Common myeloid progenitor, CD34-positive (primary cell): ENCODE measurements at regions not wholly inside any gene's neighbourhood (a gene's known extent, or its start where the extent isn't known, plus 50 kb on each side); places are given as distances from the start of the nearest gene placed in this dataset.

Experiments
- CTCF ChIA-PET: fragments of 350-600 bp; sonication (Branson Sonifier 250); formaldehyde crosslinking; loops from one replicate; lab custom pipeline; 2021; ENCODE audit warnings: antibody characterized with exemption; lab: Charles Lee
- POLR2A ChIA-PET: fragments of 350-600 bp; sonication (Branson Sonifier 250); formaldehyde crosslinking; loops from one replicate; lab custom pipeline; 2021; ENCODE audit warnings: antibody characterized with exemption; lab: Charles Lee
- DNase-seq, 3 donors: peaks; one replicate each; pipeline versions ENCODE4 v3.0.0 to v3.0.0-alpha.2; 2013
- H3K27ac ChIP-seq, 2 experiments: 1 replicate in 1 of 2; 2 replicates in 1 of 2; pipeline ENCODE4 v1.7.0; 2013; ENCODE audit warnings: inconsistent platforms in 2 of 2, low read length in 2 of 2, mild to moderate bottlenecking in 2 of 2, low read depth in 1 of 2, moderate library complexity in 1 of 2; ENCODE audit not compliant: severe bottlenecking in 2 of 2, insufficient read depth in 1 of 2, poor library complexity in 1 of 2
- H3K27me3 ChIP-seq, 5 experiments: replicated peaks in 2 of 5; 1 replicate in 3 of 5; 2 replicates in 2 of 5; pipeline versions ENCODE4 v1.6.1 to v1.7.0; 2013; ENCODE audit warnings: low read length in 4 of 5, mild to moderate bottlenecking in 2 of 5, moderate library complexity in 2 of 5, inconsistent platforms in 1 of 5; ENCODE audit not compliant: insufficient read depth in 5 of 5, control insufficient read depth in 4 of 5
- H3K36me3 ChIP-seq, 4 experiments: 1 replicate in 2 of 4; 2 replicates in 2 of 4; pipeline versions ENCODE4 v1.6.1 to v1.7.0; 2013; ENCODE audit warnings: low read length in 3 of 4, control low read depth in 1 of 4, mild to moderate bottlenecking in 1 of 4; ENCODE audit not compliant: control insufficient read depth in 4 of 4, insufficient read depth in 4 of 4
- H3K4me1 ChIP-seq, 4 experiments: 1 replicate in 3 of 4; 2 replicates in 1 of 4; pipeline versions ENCODE4 v1.6.1 to v1.7.1; 2013; ENCODE audit warnings: low read length in 3 of 4, mild to moderate bottlenecking in 3 of 4, control low read depth in 1 of 4, inconsistent platforms in 1 of 4, moderate library complexity in 1 of 4; ENCODE audit not compliant: control insufficient read depth in 4 of 4, insufficient read depth in 4 of 4; ENCODE audit errors: control extremely low read depth in 1 of 4
- H3K4me3 ChIP-seq, 7 experiments: 1 replicate in 4 of 7; 2 replicates in 3 of 7; pipeline versions ENCODE4 v1.5.1 to v1.7.0; 2013; ENCODE audit warnings: mild to moderate bottlenecking in 7 of 7, low read length in 6 of 7, moderate library complexity in 6 of 7, inconsistent platforms in 2 of 7, low read depth in 2 of 7, control low read depth in 1 of 7; ENCODE audit not compliant: insufficient read depth in 4 of 7, control insufficient read depth in 1 of 7; ENCODE audit errors: extremely low read depth in 1 of 7
- H3K9me3 ChIP-seq, 5 experiments: 1 replicate in 4 of 5; 2 replicates in 1 of 5; pipeline versions ENCODE4 v1.6.1 to v1.7.1; 2013; ENCODE audit warnings: low read length in 4 of 5, mild to moderate bottlenecking in 2 of 5, inconsistent platforms in 1 of 5, low read depth in 1 of 5, moderate library complexity in 1 of 5; ENCODE audit not compliant: control insufficient read depth in 4 of 5, insufficient read depth in 2 of 5; ENCODE audit errors: control extremely low read depth in 1 of 5
- WGBS: methylation state at CpG from one replicate; pipeline ENCODE4 v1.1.5; 2013; ENCODE audit not compliant: insufficient coverage; 5-methylcytosine and 5-hydroxymethylcytosine counted together

- peaks cover 0 to 2% (median 0%) of the 10 kb centered on the region in 5 experiments for H3K27me3 ChIP-seq
Observed at GRCh38 chrX:45527834-45528233, 327.2 kb upstream of the DIPK2B start.

GRCh38 chrX:45524805-45525204 lies 324.1 kb upstream of the DIPK2B start:
- H3K27ac ChIP-seq = no peak overlapping the region
- ChIA-PET POLR2A (no interaction called here), CTCF (interaction anchor here (2.1 kb wide), 1 partner anchor 9 kb away, joined by 8 read pairs; no protein-coding TSS in a partner anchor)
- no peak overlapping the region for H3K4me3 ChIP-seq
- H3K27me3 ChIP-seq = peaks cover 0 to 2% (median 0%) of the 10 kb centered on the region in 5 experiments
- WGBS = 80% methylated on average over 2 of the region's 3 CpGs
- H3K36me3 ChIP-seq = no peaks in the 10 kb centered on the region
- no peaks in the 10 kb centered on the region for H3K9me3 ChIP-seq
- no peak for DNase-seq
- H3K4me1 ChIP-seq = no peaks in the 10 kb centered on the region

More at GRCh38 chrX:45527834-45528233, 327.2 kb upstream of the DIPK2B start:
- Histone ChIP-seq H3K4me3 (no peak overlapping the region), H3K4me1 (no peaks in the 10 kb centered on the region), H3K36me3 (no peaks in the 10 kb centered on the region), H3K9me3 (no peaks in the 10 kb centered on the region), H3K27ac (no peak overlapping the region)
- CTCF ChIA-PET = interaction anchor here (1.2 kb wide), 1 partner anchor 12 kb away, joined by 3 read pairs; no protein-coding TSS in a partner anchor
- DNase-seq = no peak
- WGBS = 63% methylated on average over 1 of the region's 4 CpGs
- POLR2A ChIA-PET = no interaction called here

- Histone ChIP-seq H3K4me1 (no peaks in the 10 kb centered on the region), H3K36me3 (no peaks in the 10 kb centered on the region), H3K27ac (no peak overlapping the region), H3K4me3 (no peak overlapping the region), H3K9me3 (no peaks in the 10 kb centered on the region), H3K27me3 (peaks cover 0 to 2% (median 0%) of the 10 kb centered on the region in 5 experiments)
- CTCF ChIA-PET = interaction anchor here (2.1 kb wide), 1 partner anchor 9 kb away, joined by 8 read pairs; no protein-coding TSS in a partner anchor
- POLR2A ChIA-PET = no interaction called here
- DNase-seq = no peak
- WGBS = 100% methylated on average over 1 of the region's 1 CpG
Observed at GRCh38 chrX:45524296-45524695, 323.6 kb upstream of the DIPK2B start.

GRCh38 chrX:45518552-45518951 lies 317.9 kb upstream of the DIPK2B start:
- CTCF ChIA-PET = no interaction called here
- H3K27ac ChIP-seq = no peak overlapping the region
- WGBS = no CpG with 5 or more reads among the region's 1 CpG
- no peak overlapping the region for H3K4me3 ChIP-seq
- peaks cover 0 to 12% (median 4%) of the 10 kb centered on the region in 4 experiments for H3K4me1 ChIP-seq
- DNase-seq = no peak
- H3K27me3 ChIP-seq = peaks cover 0 to 12% (median 0%) of the 10 kb centered on the region in 5 experiments
- POLR2A ChIA-PET = no interaction called here
- no peaks in the 10 kb centered on the region for H3K36me3 ChIP-seq
- no peaks in the 10 kb centered on the region for H3K9me3 ChIP-seq

- Histone ChIP-seq H3K27me3 (peaks cover 0 to 16% (median 0%) of the 10 kb centered on the region in 5 experiments), H3K4me3 (no peak overlapping the region), H3K4me1 (peaks cover 0 to 24% (median 5%) of the 10 kb centered on the region in 4 experiments), H3K9me3 (no peaks in the 10 kb centered on the region), H3K27ac (no peak overlapping the region), H3K36me3 (no peaks in the 10 kb centered on the region)
- WGBS = 60% methylated on average over 3 of the region's 5 CpGs
- no peak for DNase-seq
- ChIA-PET CTCF (interaction anchor here (0.6 kb wide), 1 partner anchor 332 kb away, joined by 3 read pairs; no protein-coding TSS in a partner anchor), POLR2A (no interaction called here)
Observed at GRCh38 chrX:45517090-45517973, 316.7 kb upstream of the DIPK2B start.

GRCh38 chrX:45515262-45516215 lies 314.9 kb upstream of the DIPK2B start:
- whole genome bisulfite sequencing = 70% methylated on average over 7 of the region's 12 CpGs
- H3K4me3 ChIP-seq = no peak overlapping the region
- no peaks in the 10 kb centered on the region for H3K9me3 ChIP-seq
- peaks cover 0 to 24% (median 5%) of the 10 kb centered on the region in 4 experiments for H3K4me1 ChIP-seq
- H3K27me3 ChIP-seq = peaks cover 0 to 22% (median 0%) of the 10 kb centered on the region in 5 experiments
- peak; percentile 48 to 76 (median 74) for DNase-seq
- no peak overlapping the region for H3K27ac ChIP-seq
- ChIA-PET CTCF (interaction anchor here (1.0 to 2.2 kb wide), 9 partner anchors 9 to 861 kb away, joined by 3 to 9 read pairs (median 3); no protein-coding TSS in a partner anchor), POLR2A (interaction anchor here (0.7 to 1.1 kb wide), 2 partner anchors 46 to 235 kb away, joined by 3 read pairs; no protein-coding TSS in a partner anchor)
- no peaks in the 10 kb centered on the region for H3K36me3 ChIP-seq
